Hepatocyte (in vitro differentiated cells): ENCODE measurements at regions not wholly inside any gene's neighbourhood (a gene's known extent, or its start where the extent isn't known, plus 50 kb on each side); places are given as distances from the start of the nearest gene placed in this dataset.

Experiments
- CTCF ChIP-seq: fragments of 200-600 bp; sonication (generic); IDR thresholded peaks from 2 replicates; pipeline ENCODE4 v1.5.1; 2016; ENCODE audit warnings: antibody characterized with exemption, mild to moderate bottlenecking; ENCODE audit not compliant: poor library complexity
- EZH2 ChIP-seq: fragments of 200-600 bp; sonication (generic); IDR thresholded peaks from 2 replicates; pipeline ENCODE4 v1.6.1; 2016; ENCODE audit warnings: antibody characterized with exemption, mild to moderate bottlenecking, borderline replicate concordance
- EZH2phosphoT487 ChIP-seq: fragments of 200-600 bp; sonication (generic); IDR thresholded peaks from one replicate; pipeline ENCODE4 v1.6.1; 2018; ENCODE audit warnings: antibody characterized with exemption, mild to moderate bottlenecking, low read depth, moderate library complexity; ENCODE audit not compliant: unreplicated experiment, severe bottlenecking

GRCh38 chr5:126334760-126335159 lies 88.4 kb upstream of the GRAMD2B start:
- TF ChIP-seq CTCF: no peak
- TF ChIP-seq EZH2: no peak
- no peak for TF ChIP-seq EZH2phosphoT487
